UCSD-AML1 (cell line): ENCODE measurements at regions not wholly inside any gene's neighbourhood (a gene's known extent, or its start where the extent isn't known, plus 50 kb on each side); places are given as distances from the start of the nearest gene placed in this dataset.

Experiments
- DNase-seq: peaks from one replicate; lab custom pipeline; 2025; ENCODE audit not compliant: unreplicated experiment; lab: John Stamatoyannopoulos, UW

DNA sequence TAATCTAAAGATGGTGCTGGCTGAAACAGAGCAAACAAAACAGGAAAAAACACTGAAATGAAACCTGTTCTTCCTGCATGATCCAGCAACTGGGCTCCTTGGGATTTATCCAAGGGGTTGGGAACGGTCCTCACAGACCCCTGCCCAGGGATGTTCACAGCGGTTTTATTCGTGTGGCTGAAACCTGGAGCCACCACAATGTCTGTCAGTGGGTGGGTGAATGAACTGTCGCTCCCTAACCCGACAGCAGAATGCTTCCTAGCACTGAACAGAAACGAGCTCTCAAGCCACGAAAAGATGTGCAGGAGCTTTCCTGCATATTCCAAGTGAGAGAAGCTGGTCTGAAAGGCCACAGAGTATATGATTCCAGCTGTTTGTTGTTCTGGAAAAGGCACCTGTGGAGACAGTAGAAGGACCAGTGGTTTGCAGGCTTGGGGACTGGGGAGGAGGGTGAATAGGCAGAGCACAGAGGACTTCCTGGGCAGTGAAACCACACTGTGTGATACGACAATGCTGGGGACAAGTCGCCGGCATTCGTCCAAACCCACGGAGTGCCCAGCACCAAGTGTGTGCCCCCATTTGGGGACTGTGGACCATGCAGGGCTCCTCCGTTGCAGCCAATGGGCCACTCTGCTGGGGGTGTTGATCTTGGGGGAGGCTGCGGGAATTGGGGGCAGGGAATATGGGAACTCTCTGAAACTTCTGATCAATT, 73.9 kb downstream of the TEX29 start:
- DNase-seq = no peak

DNA sequence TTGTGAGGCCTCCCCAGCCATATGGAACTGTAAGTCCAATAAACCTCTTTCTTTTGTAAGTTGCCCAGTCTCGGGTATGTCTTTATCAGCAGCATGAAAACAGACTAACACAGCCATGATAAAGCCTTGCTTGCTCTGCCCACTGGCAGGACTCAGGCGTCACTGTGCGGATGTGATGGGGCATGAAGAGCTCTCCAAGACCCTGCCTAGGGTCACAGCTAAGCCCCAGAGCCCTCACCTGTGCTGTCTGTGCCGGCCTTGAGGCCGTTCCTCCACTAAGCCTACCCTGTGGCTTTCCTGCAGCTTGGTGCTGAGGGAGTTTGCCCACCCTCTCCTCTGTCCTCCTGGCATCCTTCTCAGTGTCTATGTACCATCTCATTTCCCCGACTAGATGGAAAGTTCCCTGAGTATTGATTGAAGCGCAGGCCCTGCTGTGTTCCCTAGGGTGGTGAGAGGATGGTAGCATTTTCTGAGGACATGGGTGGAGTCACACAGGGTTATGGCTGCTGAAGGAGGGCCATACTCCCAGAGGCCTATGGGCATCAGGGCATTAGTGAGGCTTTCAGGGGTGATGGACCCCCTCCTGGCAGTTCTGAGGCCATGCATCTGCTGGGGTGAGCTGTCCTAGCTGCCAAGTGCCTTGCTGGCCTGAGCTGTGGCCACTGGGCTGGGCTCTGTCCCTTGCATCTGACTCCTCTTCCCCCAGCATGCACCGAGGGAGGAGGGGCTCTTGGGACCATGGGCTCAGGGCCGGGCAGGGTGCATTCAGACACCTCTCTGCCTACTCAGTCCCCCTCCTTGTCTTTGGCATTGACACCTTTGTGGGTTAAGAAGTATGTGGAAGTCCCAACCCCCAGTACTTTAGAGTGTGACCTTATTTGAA, 75.3 kb downstream of the TEX29 start:
- DNase-seq = no peak

- no peak for DNase-seq
Observed at GRCh38 chr13:111396457-111396856, 76.0 kb downstream of the TEX29 start.

DNA sequence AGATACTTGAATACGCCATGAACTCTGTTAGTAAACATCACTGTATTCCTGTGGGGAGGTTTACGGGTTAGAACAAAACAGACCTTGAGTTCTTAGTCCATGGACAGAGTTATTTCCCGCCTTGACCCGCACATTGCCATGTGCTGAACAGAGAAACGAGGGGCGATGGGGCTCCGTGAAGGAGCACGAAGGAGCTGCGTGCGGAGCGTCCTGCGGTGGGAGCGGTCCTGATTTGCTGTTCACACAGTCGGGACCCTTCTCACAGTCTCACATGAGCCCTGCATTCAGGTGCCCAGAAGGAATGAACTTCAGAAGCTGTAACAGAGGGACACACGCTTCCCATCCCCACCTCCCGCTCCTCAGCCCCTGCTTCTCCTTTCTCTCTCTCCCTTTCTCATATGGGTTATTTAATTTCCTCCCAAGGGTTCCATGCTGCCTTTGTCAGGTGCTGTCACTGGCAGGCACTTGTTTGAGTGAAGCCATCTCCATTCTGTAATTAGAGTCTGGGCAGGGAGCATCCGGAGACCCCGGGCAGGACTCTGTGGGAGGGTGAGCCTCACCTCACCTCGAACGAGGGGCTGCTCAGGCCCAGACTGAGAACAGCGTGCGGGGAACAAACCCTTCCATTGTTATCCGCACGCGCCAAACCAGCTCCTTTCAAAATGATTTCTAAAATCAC, 76.9 kb downstream of the TEX29 start:
- no peak for DNase-seq

DNA sequence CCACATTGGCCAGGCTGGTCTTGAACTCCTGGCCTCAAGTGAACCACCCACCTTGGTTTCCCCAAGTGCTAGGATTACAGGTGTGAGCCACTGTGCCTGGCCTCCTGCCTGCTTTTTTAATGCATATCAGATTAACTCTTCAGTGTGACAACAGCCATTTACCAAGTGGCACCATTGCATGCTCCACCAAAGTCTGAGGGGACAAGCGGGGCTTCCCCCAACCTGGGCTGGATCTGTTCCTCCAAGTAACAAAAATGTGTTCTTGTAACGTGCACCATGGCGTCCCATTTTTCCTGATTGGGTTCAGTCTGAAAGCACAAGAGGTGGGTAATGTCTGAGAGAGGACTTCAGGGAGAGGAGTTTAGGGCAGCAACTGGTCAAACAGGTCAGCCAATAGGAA, 77.8 kb downstream of the TEX29 start:
- DNase-seq = no peak

GRCh38 chr13:111398715-111399299, 78.4 kb downstream of the TEX29 start:
- DNase-seq = no peak

DNA sequence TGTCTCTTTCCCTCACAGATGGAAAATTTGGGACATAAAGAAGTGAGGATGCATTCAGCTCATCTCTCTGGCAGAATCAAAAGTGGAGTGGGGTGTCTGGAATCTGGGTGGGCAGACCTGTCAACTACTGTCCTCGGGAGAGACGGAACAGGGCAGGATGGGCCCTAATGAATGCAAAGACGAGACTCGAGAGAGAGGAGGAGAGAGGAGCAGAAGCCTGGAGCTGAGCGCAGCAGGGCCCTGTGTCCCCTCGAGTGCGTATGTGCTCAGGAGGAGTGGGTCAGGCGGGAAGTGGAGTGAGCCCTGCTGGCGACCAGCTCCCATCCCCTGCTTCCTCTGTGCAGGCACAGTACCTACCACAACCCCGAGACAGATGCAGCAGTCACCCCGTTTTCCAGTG, 78.9 kb downstream of the TEX29 start:
- DNase-seq = no peak

- no peak for DNase-seq
Observed at GRCh38 chr13:111399776-111400538, 79.5 kb downstream of the TEX29 start.

GRCh38 chr13:111401151-111401550, 80.7 kb downstream of the TEX29 start:
- no peak for DNase-seq

DNA sequence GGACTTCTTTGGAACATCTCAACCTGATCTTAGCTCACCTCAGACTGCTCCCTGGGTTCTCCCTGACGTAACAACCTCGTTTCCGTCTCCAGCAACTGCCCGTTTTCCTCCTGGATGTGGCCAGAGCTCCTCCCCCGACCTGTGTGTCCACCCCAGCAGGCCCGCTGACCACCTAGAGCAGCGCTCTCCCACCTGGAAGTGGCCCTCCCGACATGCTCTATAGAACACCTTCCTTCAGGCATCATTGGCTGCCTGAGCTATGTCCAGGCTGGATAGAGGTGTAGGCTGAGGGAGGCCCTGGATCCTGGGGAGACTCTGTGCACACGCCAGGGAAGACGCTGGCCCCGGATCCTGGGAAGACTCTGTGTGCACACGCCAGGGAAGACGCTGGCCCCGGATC, 81.3 kb downstream of the TEX29 start:
- DNase-seq = no peak

DNA sequence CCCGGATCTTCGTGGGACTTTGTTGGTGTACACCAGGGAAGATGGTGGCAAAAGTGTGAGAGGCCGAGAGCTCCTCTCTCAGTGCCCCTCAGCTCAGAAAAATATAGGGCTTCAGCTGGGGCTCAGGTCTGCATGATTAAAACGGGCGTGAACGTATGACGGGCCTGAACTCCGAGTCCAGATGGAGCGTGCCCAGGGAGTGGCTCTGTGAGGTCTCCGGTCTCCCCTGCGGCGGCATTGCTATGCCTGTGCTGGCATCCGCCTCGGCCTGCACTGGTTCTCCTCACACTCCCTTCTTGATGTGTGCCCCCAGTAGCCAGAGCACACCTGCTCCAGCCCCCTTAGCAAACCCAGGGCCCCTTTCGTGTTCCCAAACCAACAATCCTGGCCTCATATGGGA, 82.0 kb downstream of the TEX29 start:
- no peak for DNase-seq

- no peak for DNase-seq
Observed at GRCh38 chr13:111403266-111403665, 82.8 kb downstream of the TEX29 start.

DNA sequence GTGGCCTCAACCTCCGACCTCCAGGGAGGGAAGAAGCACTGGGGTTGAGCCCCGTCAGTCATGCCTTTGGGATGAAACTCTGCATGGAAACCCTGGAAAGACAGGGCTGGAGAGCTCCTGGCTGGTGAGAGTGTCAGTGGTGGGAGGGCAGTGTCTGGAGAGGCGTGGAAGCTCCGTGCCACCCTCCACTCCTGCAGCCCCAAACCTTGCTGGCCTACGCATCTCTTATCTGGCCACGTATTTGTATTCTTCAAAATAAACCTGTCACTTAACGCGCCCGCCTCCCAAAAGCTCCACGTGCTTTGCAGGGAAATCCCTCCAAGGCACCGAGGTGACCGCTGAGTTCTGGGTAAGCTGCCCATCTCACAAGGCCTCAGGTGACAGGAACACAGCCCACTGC, 84.3 kb downstream of the TEX29 start:
- DNase-seq = no peak

GRCh38 chr13:111406636-111407035, 86.2 kb downstream of the TEX29 start:
- DNase-seq = no peak

- no peak for DNase-seq
Observed at GRCh38 chr13:111407381-111408131, 87.1 kb downstream of the TEX29 start.

DNA sequence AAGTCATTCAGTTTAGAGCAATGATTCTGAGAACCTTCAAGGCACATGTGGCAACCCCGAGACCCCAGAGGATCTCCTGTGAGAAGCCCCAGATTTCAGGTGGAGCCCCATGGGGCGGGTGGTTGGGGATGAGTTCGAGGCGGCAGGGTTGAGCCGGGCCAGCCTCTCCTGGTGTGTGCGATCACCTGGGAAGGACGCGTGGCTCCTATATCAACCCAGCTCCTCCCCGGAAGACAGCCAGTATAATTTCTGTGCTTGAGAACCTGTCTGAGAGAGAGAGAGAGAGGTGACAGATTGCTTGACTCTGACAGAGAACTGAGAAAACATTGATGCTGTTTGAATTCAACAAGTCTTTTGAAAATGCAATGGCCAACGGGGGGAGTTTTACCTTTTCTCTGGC, 89.0 kb downstream of the TEX29 start:
- DNase-seq = no peak

- no peak for DNase-seq
Observed at GRCh38 chr13:111410232-111411021, 90.0 kb downstream of the TEX29 start.

DNA sequence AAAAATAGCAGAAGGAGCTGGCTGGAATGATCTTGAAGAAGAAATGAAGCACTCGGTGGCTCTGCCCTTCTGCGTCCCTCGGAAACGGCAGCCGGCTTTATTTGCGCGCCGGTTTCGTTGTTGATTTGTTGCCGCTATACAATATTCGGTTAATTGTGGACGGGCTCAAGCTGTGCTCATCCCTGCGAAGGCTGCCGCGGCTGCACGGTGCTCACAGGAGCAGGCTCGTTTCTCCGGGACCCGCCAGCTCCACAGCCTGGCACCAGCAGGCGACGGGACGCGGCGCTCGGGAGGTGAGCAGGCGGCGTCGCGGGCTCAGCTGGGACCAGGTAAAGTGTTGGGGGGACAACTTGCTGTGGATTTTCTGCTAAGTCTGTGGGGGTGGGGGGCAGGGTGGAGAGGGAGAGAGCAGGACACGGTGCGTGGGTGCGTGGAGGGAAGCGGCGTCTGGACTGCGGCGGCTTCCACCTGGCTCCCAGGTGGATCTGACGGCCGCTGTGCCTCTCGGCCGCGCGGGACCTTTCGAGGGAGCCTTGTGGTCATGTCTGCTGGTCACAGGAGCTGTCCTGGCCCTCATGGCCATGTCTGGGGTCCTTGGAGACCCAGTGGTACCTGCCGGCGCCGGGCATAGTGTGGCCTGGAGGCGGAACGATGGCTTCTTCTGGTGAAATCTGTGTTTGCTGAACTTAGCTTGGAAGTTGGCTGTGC, 90.9 kb downstream of the TEX29 start:
- DNase-seq = no peak
